Small intestine (tissue), 7 donors: ENCODE measurements at regions not wholly inside any gene's neighbourhood (a gene's known extent, or its start where the extent isn't known, plus 50 kb on each side); places are given as distances from the start of the nearest gene placed in this dataset.

Experiments
- DNase-seq, 2 donors: peaks; one replicate each; pipeline versions ENCODE4 v3.0.0 to v3.0.0-alpha.2; 2013
- FAIRE-seq: peaks from 2 replicates; lab custom pipeline; 2012; peaks lifted over from hg19 to GRCh38; lab: Jason Lieb, UNC
- H3K27ac ChIP-seq, 3 donors: one replicate each; pipeline ENCODE4 v1.5.1; 2013; ENCODE audit warnings: low read length in 2 of 3, mild to moderate bottlenecking in 2 of 3, control low read depth in 1 of 3, inconsistent platforms in 1 of 3, low read depth in 1 of 3, moderate library complexity in 1 of 3
- H3K27me3 ChIP-seq, 3 donors: one replicate each; pipeline ENCODE4 v1.6.1; 2013; ENCODE audit warnings: low read length in 3 of 3, inconsistent platforms in 1 of 3; ENCODE audit not compliant: control insufficient read depth in 3 of 3, insufficient read depth in 3 of 3
- H3K36me3 ChIP-seq, 3 donors: one replicate each; pipeline ENCODE4 v1.6.1; 2013; ENCODE audit warnings: low read length in 3 of 3, inconsistent platforms in 1 of 3, low read depth in 1 of 3, mild to moderate bottlenecking in 1 of 3, moderate library complexity in 1 of 3; ENCODE audit not compliant: control insufficient read depth in 3 of 3, insufficient read depth in 2 of 3
- H3K4me1 ChIP-seq, 3 donors: one replicate each; pipeline ENCODE4 v1.6.1; 2013; ENCODE audit warnings: low read length in 2 of 3, inconsistent platforms in 1 of 3, low read depth in 1 of 3, mild to moderate bottlenecking in 1 of 3, moderate library complexity in 1 of 3; ENCODE audit not compliant: control insufficient read depth in 3 of 3, insufficient read depth in 2 of 3
- H3K4me3 ChIP-seq, 3 donors: one replicate each; pipeline ENCODE4 v1.5.1; 2013; ENCODE audit warnings: low read length in 3 of 3, control low read depth in 1 of 3, inconsistent platforms in 1 of 3, low read depth in 1 of 3, mild to moderate bottlenecking in 1 of 3, moderate library complexity in 1 of 3
- H3K9me3 ChIP-seq, 2 donors: one replicate each; pipeline ENCODE4 v1.6.1; 2013; ENCODE audit warnings: low read depth in 1 of 2, low read length in 1 of 2; ENCODE audit not compliant: control insufficient read depth in 2 of 2, insufficient read depth in 1 of 2
- WGBS, 3 donors: extraction: QIAGEN DNeasy Blood & Tissue Kit; methylation state at CpG; one replicate each; pipeline ENCODE4 v1.1.7; 2013; 5-methylcytosine and 5-hydroxymethylcytosine counted together
- donor health status: healthy with polysubstance abuse.
- donor health status: control.
- donor health status: control.
- donor health status: Bipolar disorder and iron deficiency.
- donor health status: healthy.

- DNase-seq: no peak
- no peak for FAIRE-seq
- H3K27ac ChIP-seq: no peak overlapping the region
- no peaks in the 10 kb centered on the region for H3K9me3 ChIP-seq
- no peaks in the 10 kb centered on the region for H3K27me3 ChIP-seq
- WGBS, 3 donors: 76 to 88% (median 80%) methylated on average over 5 of the region's 5 CpGs
- no peaks in the 10 kb centered on the region for H3K36me3 ChIP-seq
- no peaks in the 10 kb centered on the region for H3K4me1 ChIP-seq
- H3K4me3 ChIP-seq: no peak overlapping the region
Observed at GRCh38 chr7:96548664-96549063, 161.0 kb downstream of the SEM1 start.

GRCh38 chr7:96547371-96547811 is 162.3 kb downstream of the SEM1 start:
- no peak overlapping the region for H3K27ac ChIP-seq
- H3K4me3 ChIP-seq: no peak overlapping the region
- H3K36me3 ChIP-seq: no peaks in the 10 kb centered on the region
- no peaks in the 10 kb centered on the region for H3K27me3 ChIP-seq
- WGBS, 3 donors: 62 to 79% (median 65%) methylated on average over 3 of the region's 3 CpGs
- FAIRE-seq: no peak
- H3K4me1 ChIP-seq: no peaks in the 10 kb centered on the region
- DNase-seq: no peak
- H3K9me3 ChIP-seq: no peaks in the 10 kb centered on the region

GRCh38 chr7:96546426-96546825 is 163.2 kb downstream of the SEM1 start:
- Histone ChIP-seq H3K4me1 (no peaks in the 10 kb centered on the region), H3K4me3 (no peak overlapping the region), H3K27me3 (no peaks in the 10 kb centered on the region), H3K36me3 (no peaks in the 10 kb centered on the region), H3K9me3 (no peaks in the 10 kb centered on the region), H3K27ac (no peak overlapping the region)
- WGBS, 3 donors: 85 to 93% (median 92%) methylated on average over 2 of the region's 2 CpGs
- FAIRE-seq (no peak), DNase-seq (no peak)

GRCh38 chr7:96539471-96539870 is 170.2 kb downstream of the SEM1 start:
- H3K4me3 ChIP-seq: no peak overlapping the region
- 93 to 100% (median 98%) methylated on average over 1 of the region's 1 CpG for WGBS, 3 donors
- H3K27me3 ChIP-seq: no peaks in the 10 kb centered on the region
- no peak for FAIRE-seq
- H3K4me1 ChIP-seq: no peaks in the 10 kb centered on the region
- H3K27ac ChIP-seq: no peak overlapping the region
- H3K9me3 ChIP-seq: no peaks in the 10 kb centered on the region
- H3K36me3 ChIP-seq: no peaks in the 10 kb centered on the region
- no peak for DNase-seq

- Histone ChIP-seq H3K36me3 (no peaks in the 10 kb centered on the region), H3K4me1 (no peaks in the 10 kb centered on the region), H3K27me3 (no peaks in the 10 kb centered on the region), H3K9me3 (no peaks in the 10 kb centered on the region), H3K4me3 (no peak overlapping the region), H3K27ac (no peak overlapping the region)
- 52 to 62% (median 57%) methylated on average over 2 of the region's 2 CpGs for WGBS, 3 donors
- no peak for FAIRE-seq
- DNase-seq: no peak
Observed at GRCh38 chr7:96538632-96539031, 171.0 kb downstream of the SEM1 start.

GRCh38 chr7:96534221-96534620 is 175.4 kb downstream of the SEM1 start:
- H3K4me1 ChIP-seq: no peaks in the 10 kb centered on the region
- FAIRE-seq (no peak), DNase-seq (no peak)
- H3K9me3 ChIP-seq: no peaks in the 10 kb centered on the region
- H3K36me3 ChIP-seq: no peaks in the 10 kb centered on the region
- H3K27me3 ChIP-seq: no peaks in the 10 kb centered on the region
- 56 to 66% (median 58%) methylated on average over 3 of the region's 3 CpGs for whole genome bisulfite sequencing, 3 donors
- no peak overlapping the region for H3K27ac ChIP-seq
- H3K4me3 ChIP-seq: no peak overlapping the region

GRCh38 chr7:96532428-96532935 is 177.2 kb downstream of the SEM1 start:
- DNase-seq: no peak
- Histone ChIP-seq H3K4me1 (no peaks in the 10 kb centered on the region), H3K4me3 (no peak overlapping the region), H3K27me3 (no peaks in the 10 kb centered on the region), H3K36me3 (no peaks in the 10 kb centered on the region), H3K27ac (no peak overlapping the region), H3K9me3 (no peaks in the 10 kb centered on the region)
- FAIRE-seq: no peak
- whole genome bisulfite sequencing, 3 donors: 64 to 87% (median 71%) methylated on average over 2 of the region's 2 CpGs

- Histone ChIP-seq H3K27ac (no peak overlapping the region), H3K9me3 (no peaks in the 10 kb centered on the region), H3K27me3 (no peaks in the 10 kb centered on the region), H3K4me1 (no peaks in the 10 kb centered on the region), H3K36me3 (no peaks in the 10 kb centered on the region), H3K4me3 (no peak overlapping the region)
- no peak for DNase-seq
- WGBS, 3 donors: 76 to 91% (median 89%) methylated on average over 1 of the region's 1 CpG
- FAIRE-seq: no peak
Observed at GRCh38 chr7:96531331-96531730, 178.3 kb downstream of the SEM1 start.

GRCh38 chr7:96530786-96531185 is 178.9 kb downstream of the SEM1 start:
- H3K9me3 ChIP-seq: no peaks in the 10 kb centered on the region
- H3K4me1 ChIP-seq: no peaks in the 10 kb centered on the region
- no peaks in the 10 kb centered on the region for H3K27me3 ChIP-seq
- DNase-seq (no peak), FAIRE-seq (no peak)
- H3K36me3 ChIP-seq: no peaks in the 10 kb centered on the region
- 89 to 93% (median 89%) methylated on average over 1 of the region's 1 CpG for WGBS, 3 donors
- no peak overlapping the region for H3K4me3 ChIP-seq
- no peak overlapping the region for H3K27ac ChIP-seq
